ENCODE measurements at regions not wholly inside any gene's neighbourhood (a gene's known extent, or its start where the extent isn't known, plus 50 kb on each side); places are given as distances from the start of the nearest gene placed in this dataset.

DNA sequence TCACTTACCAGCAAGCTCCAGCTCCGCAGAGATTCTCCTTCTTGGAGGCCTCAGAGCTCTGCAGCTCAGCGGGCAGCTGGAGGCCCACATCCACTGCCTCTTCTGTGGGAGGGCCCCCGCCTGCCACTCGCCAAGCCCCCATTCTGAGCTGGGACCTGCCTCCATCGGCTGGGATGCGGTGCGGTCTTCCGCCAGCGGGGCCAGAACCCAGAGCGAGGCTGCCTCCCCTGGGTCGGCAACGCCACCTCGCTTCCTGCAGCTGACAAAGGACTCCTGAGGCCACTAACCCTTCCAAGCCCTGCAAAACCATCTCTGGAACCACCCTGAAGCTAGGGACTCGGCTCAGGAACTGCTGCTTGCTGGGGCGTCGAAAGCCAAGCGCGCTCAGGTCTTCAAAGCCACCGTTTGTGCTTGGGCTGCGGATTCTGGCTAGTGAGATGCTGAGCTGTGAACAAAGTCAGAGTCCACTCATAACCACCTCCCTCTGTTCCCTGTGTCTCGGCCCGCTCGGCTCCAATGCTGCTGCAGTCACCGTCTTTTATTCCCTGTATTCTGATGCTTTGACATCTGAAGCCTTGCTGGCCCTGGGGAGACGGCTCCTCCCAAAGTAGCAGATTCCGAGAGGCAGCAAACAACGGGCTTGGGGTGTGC lies 174.3 kb downstream of the ENGASE start:
- H3K27ac ChIP-seq (ENCODE audit: low read depth, low read length): no peak overlapping the region

DNA sequence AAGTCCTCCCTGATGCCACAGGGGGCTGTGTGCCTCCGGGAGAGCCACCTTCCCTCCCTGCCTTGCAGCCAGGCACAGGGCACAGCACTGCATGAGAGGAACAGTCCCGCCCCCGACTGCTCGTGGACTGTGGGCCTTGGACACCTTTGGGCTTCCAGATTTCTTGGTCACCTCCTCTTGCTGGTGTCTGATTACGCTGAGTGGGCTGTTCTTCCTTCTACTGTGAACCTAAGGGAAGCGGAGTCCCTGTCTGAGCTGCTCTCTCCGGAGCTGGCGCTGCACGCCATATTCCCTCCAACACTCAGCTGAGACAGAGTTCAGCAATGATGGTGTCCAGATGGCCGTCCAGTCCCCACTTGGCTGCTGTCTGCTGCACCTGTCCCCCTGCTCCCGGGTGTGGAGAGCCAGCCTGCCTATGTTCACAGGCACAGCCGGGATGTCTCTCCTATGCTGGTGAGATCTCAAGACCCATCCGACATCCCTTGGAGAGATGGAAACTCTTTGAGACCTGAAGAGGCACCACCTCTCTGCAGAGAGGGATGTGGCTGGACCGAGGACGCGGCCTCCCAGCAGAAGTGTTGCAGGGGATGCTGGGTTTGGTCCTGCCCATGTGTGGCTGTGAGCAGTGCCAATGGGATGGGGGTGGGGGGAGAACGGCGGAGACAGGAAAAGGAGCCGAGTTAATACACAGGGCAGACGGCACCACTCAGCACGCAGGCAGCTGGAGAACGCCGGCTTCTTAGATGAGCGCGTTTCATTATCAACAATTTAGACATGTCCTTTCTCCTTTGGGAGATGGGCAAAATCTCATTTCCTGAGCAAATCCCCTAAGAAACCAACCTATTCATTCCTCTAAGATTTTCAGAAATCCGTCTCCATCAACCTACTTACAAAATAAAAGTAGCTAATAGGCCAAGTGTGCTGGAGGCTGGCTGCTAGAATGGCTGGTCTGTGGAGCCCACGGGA lies 171.9 kb downstream of the ENGASE start:
- H3K9me3 ChIP-seq (ENCODE audit: control insufficient read depth in 1 of 2, low read length in 2 of 2): no peaks in the 10 kb centered on the region
- H3K27me3 ChIP-seq (ENCODE audit: control insufficient read depth in 1 of 2, insufficient read depth in 2 of 2, low read length in 2 of 2): no peaks in the 10 kb centered on the region
- no peak overlapping the region for H3K27ac ChIP-seq (ENCODE audit: low read depth, low read length)
- H3K36me3 ChIP-seq (ENCODE audit: control insufficient read depth in 1 of 2, insufficient read depth in 2 of 2, low read length in 2 of 2): no peaks in the 10 kb centered on the region
- no peak overlapping the region for H3K4me3 ChIP-seq (ENCODE audit: low read depth in 1 of 2, low read length in 2 of 2)
- H3K4me1 ChIP-seq (ENCODE audit: control insufficient read depth in 1 of 2, insufficient read depth in 2 of 2, low read length in 2 of 2): no peaks in the 10 kb centered on the region
- no peak overlapping the region for H3K9ac ChIP-seq (ENCODE audit: low read depth in 1 of 2, low read length in 2 of 2)

More for the DNA sequence above, 174.3 kb downstream of the ENGASE start:
- Histone ChIP-seq H3K27me3 (ENCODE audit: control insufficient read depth in 1 of 2, insufficient read depth in 2 of 2, low read length in 2 of 2) (no peaks in the 10 kb centered on the region), H3K4me1 (ENCODE audit: control insufficient read depth in 1 of 2, insufficient read depth in 2 of 2, low read length in 2 of 2) (no peaks in the 10 kb centered on the region), H3K4me3 (ENCODE audit: low read depth in 1 of 2, low read length in 2 of 2) (no peak overlapping the region), H3K36me3 (ENCODE audit: control insufficient read depth in 1 of 2, insufficient read depth in 2 of 2, low read length in 2 of 2) (no peaks in the 10 kb centered on the region), H3K9ac (ENCODE audit: low read depth in 1 of 2, low read length in 2 of 2) (no peak overlapping the region), H3K9me3 (ENCODE audit: control insufficient read depth in 1 of 2, low read length in 2 of 2) (no peaks in the 10 kb centered on the region)

DNA sequence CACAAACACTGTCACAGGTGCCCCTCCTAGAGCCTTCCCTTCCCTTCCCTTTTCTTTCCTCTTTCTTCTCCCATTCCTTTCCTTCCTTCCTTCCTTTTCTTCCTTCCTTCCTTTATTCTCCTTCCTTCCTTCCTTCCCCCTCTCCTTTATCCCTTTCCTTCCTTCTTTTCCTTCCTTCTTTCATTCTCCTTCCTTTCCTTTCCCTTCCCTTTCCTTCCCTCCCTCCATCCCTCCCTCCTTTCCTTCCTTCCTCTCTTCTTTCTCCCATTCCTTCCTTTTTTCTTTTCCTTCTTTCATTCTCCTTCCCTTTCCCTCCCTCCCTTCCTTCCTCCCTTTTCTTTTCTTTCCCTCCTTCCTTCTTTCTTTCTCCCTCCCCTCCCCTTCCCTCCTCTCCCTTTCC lies 170.0 kb downstream of the ENGASE start:
- H3K27ac ChIP-seq (ENCODE audit: low read depth, low read length): no peak overlapping the region
- H3K27me3 ChIP-seq (ENCODE audit: control insufficient read depth in 1 of 2, insufficient read depth in 2 of 2, low read length in 2 of 2): no peaks in the 10 kb centered on the region
- no peak overlapping the region for H3K4me3 ChIP-seq (ENCODE audit: low read depth in 1 of 2, low read length in 2 of 2)
- no peaks in the 10 kb centered on the region for H3K4me1 ChIP-seq (ENCODE audit: control insufficient read depth in 1 of 2, insufficient read depth in 2 of 2, low read length in 2 of 2)
- no peak overlapping the region for H3K9ac ChIP-seq (ENCODE audit: low read depth in 1 of 2, low read length in 2 of 2)
- H3K36me3 ChIP-seq (ENCODE audit: control insufficient read depth in 1 of 2, insufficient read depth in 2 of 2, low read length in 2 of 2): no peaks in the 10 kb centered on the region
- H3K9me3 ChIP-seq (ENCODE audit: control insufficient read depth in 1 of 2, low read length in 2 of 2): no peaks in the 10 kb centered on the region

DNA sequence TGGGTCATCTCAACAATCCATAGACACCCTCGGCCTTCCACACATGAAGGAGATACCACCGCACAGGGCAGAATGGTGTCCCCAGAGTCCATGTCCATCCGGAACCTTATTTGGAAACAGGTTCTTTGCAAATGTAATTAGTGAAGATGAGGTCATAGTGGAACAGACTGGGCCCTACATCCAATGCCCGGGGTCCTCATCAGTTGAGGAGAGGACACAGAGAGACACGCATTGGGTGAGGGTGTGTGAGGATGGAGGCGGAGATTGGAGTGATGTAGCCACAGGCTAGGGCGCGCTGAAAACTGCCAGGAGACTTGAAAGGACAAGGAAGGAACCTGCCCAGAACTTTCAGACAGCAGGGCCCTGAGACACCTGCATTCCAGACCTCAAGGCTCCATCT lies 169.4 kb downstream of the ENGASE start:
- no peaks in the 10 kb centered on the region for H3K4me1 ChIP-seq (ENCODE audit: control insufficient read depth in 1 of 2, insufficient read depth in 2 of 2, low read length in 2 of 2)
- no peaks in the 10 kb centered on the region for H3K9me3 ChIP-seq (ENCODE audit: control insufficient read depth in 1 of 2, low read length in 2 of 2)
- no peak overlapping the region for H3K4me3 ChIP-seq (ENCODE audit: low read depth in 1 of 2, low read length in 2 of 2)
- H3K27ac ChIP-seq (ENCODE audit: low read depth, low read length): no peak overlapping the region
- H3K36me3 ChIP-seq (ENCODE audit: control insufficient read depth in 1 of 2, insufficient read depth in 2 of 2, low read length in 2 of 2): no peaks in the 10 kb centered on the region
- no peak overlapping the region for H3K9ac ChIP-seq (ENCODE audit: low read depth in 1 of 2, low read length in 2 of 2)
- H3K27me3 ChIP-seq (ENCODE audit: control insufficient read depth in 1 of 2, insufficient read depth in 2 of 2, low read length in 2 of 2): peaks cover 0 to 6% of the 10 kb centered on the region in 2 donors

DNA sequence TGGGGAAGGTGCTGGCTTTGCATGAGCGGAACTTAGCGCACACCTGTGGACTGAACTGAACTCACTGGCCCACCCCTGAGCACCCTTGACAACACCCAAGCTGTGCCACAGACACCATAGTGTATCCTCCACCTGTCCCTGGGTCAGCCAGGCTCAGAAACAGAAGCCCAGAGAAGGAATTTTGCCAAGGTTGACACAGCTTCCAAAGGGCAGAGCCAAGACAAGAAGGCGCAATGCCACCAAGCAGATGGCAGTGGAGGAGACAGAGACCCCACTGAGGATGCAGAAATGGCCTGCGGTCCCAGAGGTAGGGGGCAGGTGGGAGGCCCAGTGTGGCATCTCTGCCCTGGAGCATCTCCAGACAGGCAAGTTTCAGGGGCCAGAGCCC lies 169.0 kb downstream of the ENGASE start:
- H3K4me1 ChIP-seq (ENCODE audit: control insufficient read depth in 1 of 2, insufficient read depth in 2 of 2, low read length in 2 of 2): no peaks in the 10 kb centered on the region
- H3K36me3 ChIP-seq (ENCODE audit: control insufficient read depth in 1 of 2, insufficient read depth in 2 of 2, low read length in 2 of 2): no peaks in the 10 kb centered on the region
- no peak overlapping the region for H3K27ac ChIP-seq (ENCODE audit: low read depth, low read length)
- no peaks in the 10 kb centered on the region for H3K9me3 ChIP-seq (ENCODE audit: control insufficient read depth in 1 of 2, low read length in 2 of 2)
- H3K9ac ChIP-seq (ENCODE audit: low read depth in 1 of 2, low read length in 2 of 2): no peak overlapping the region
- no peak overlapping the region for H3K4me3 ChIP-seq (ENCODE audit: low read depth in 1 of 2, low read length in 2 of 2)
- peaks cover 0 to 6% of the 10 kb centered on the region in 2 donors for H3K27me3 ChIP-seq (ENCODE audit: control insufficient read depth in 1 of 2, insufficient read depth in 2 of 2, low read length in 2 of 2)

DNA sequence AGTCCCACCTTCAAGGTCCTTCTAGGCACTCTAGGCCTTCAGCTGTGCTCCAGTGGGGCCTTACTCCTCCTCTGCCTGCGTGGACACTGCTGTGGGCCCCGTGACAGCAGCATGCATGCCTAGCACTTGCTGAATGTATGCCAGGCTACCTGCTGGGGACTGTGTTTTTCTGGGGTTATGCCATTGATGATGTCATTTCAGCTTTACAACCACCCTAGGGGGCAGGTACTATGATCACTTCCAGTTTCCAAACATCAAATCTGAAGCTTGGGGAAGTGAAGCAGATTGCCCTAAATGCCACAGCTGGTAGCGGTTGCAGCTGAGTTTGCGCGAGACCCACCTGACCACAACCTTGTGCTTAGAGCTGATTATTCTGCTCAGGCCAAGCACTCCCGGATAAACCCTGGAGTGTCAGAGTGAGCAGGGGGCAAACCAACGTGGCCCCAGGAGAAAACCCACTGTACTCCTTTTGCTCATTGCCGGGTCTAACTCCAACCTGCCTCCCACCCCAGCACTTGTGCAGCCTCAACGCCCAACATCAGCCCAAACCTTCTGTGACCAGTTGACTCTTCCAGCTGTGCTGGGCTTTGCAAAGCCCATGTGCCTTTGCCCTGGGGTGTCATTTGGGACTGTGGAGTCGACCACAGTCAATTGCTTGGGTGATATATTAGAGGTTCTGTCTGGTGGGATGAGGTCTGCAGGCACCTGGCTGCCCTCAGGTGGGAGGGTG lies 168.4 kb downstream of the ENGASE start:
- Histone ChIP-seq H3K4me1 (ENCODE audit: control insufficient read depth in 1 of 2, insufficient read depth in 2 of 2, low read length in 2 of 2) (no peaks in the 10 kb centered on the region), H3K36me3 (ENCODE audit: control insufficient read depth in 1 of 2, insufficient read depth in 2 of 2, low read length in 2 of 2) (no peaks in the 10 kb centered on the region), H3K27me3 (ENCODE audit: control insufficient read depth in 1 of 2, insufficient read depth in 2 of 2, low read length in 2 of 2) (peaks cover 0 to 6% of the 10 kb centered on the region in 2 donors), H3K9ac (ENCODE audit: low read depth in 1 of 2, low read length in 2 of 2) (no peak overlapping the region), H3K27ac (ENCODE audit: low read depth, low read length) (no peak overlapping the region), H3K4me3 (ENCODE audit: low read depth in 1 of 2, low read length in 2 of 2) (no peak overlapping the region), H3K9me3 (ENCODE audit: control insufficient read depth in 1 of 2, low read length in 2 of 2) (no peaks in the 10 kb centered on the region)

DNA sequence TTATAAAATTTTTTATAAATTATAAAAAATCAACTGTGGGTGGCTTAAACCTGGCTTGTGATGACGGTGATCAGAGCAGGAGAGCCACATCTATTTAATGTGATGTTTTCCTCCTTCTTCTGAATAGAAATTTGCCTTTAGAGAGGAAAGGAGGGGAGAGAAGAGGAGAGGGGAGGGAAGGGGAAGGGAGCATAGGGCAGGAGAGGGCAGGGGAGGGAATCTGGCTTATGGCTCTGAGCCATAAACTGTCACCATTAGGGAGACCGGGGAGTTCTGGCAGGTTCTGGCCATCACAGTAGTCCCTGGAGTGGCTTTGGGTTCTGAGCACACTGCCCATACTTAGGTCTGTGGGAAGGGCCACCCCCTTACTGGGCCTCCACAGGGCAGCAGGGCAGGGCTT lies 167.8 kb downstream of the ENGASE start:
- Histone ChIP-seq H3K36me3 (ENCODE audit: control insufficient read depth in 1 of 2, insufficient read depth in 2 of 2, low read length in 2 of 2) (no peaks in the 10 kb centered on the region), H3K27ac (ENCODE audit: low read depth, low read length) (no peak overlapping the region), H3K4me3 (ENCODE audit: low read depth in 1 of 2, low read length in 2 of 2) (no peak overlapping the region), H3K27me3 (ENCODE audit: control insufficient read depth in 1 of 2, insufficient read depth in 2 of 2, low read length in 2 of 2) (peaks cover 0 to 6% of the 10 kb centered on the region in 2 donors), H3K9me3 (ENCODE audit: control insufficient read depth in 1 of 2, low read length in 2 of 2) (no peaks in the 10 kb centered on the region), H3K4me1 (ENCODE audit: control insufficient read depth in 1 of 2, insufficient read depth in 2 of 2, low read length in 2 of 2) (no peaks in the 10 kb centered on the region), H3K9ac (ENCODE audit: low read depth in 1 of 2, low read length in 2 of 2) (no peak overlapping the region)

DNA sequence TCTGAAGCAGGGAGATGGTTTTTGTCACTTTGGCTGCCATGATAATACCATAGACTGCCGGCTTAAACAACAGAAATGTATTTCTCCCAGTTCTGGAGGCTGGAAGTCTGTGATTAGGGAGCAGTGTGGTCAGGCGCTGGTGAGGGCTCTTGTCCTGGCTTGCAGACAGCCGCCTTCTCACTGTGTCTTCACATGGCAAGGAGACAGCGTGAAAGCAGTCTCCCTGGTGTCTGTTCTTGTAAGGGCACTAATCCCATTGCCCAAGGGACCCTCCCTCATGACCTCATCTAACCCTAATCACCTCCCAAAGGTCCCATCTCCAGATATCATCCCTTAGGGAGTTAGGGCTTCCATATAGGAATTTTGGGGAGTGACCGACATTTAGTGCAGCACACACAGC lies 167.0 kb downstream of the ENGASE start:
- Histone ChIP-seq H3K4me3 (ENCODE audit: low read depth in 1 of 2, low read length in 2 of 2) (no peak overlapping the region), H3K36me3 (ENCODE audit: control insufficient read depth in 1 of 2, insufficient read depth in 2 of 2, low read length in 2 of 2) (no peaks in the 10 kb centered on the region), H3K27ac (ENCODE audit: low read depth, low read length) (no peak overlapping the region), H3K9ac (ENCODE audit: low read depth in 1 of 2, low read length in 2 of 2) (no peak overlapping the region), H3K27me3 (ENCODE audit: control insufficient read depth in 1 of 2, insufficient read depth in 2 of 2, low read length in 2 of 2) (peaks cover 0 to 6% of the 10 kb centered on the region in 2 donors), H3K4me1 (ENCODE audit: control insufficient read depth in 1 of 2, insufficient read depth in 2 of 2, low read length in 2 of 2) (no peaks in the 10 kb centered on the region), H3K9me3 (ENCODE audit: control insufficient read depth in 1 of 2, low read length in 2 of 2) (no peaks in the 10 kb centered on the region)

DNA sequence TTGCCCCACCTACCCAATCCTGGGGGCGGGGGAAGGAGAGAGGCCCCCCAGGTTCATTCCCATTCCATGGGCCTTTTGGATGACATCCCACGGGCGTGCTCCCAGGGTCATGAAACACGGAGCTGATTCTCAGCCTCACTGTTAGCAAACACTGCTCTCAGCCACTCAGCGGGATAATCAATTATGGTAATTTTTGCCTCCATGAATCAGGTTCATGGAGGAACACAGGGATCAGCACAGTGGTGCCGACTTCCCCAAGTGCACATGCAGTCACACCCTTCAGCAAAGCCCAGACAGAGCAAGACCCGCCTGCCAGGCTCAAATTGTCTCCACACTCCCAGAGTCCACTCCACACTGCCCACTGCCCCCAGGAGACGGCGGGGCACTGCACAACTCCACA lies 164.6 kb downstream of the ENGASE start:
- Histone ChIP-seq H3K4me1 (ENCODE audit: control insufficient read depth in 1 of 2, insufficient read depth in 2 of 2, low read length in 2 of 2) (no peaks in the 10 kb centered on the region), H3K9ac (ENCODE audit: low read depth in 1 of 2, low read length in 2 of 2) (no peak overlapping the region), H3K36me3 (ENCODE audit: control insufficient read depth in 1 of 2, insufficient read depth in 2 of 2, low read length in 2 of 2) (no peaks in the 10 kb centered on the region)

More for the DNA sequence above, 164.6 kb downstream of the ENGASE start:
- no peak overlapping the region for H3K4me3 ChIP-seq (ENCODE audit: low read depth in 1 of 2, low read length in 2 of 2)
- no peak overlapping the region for H3K27ac ChIP-seq (ENCODE audit: low read depth, low read length)
- no peaks in the 10 kb centered on the region for H3K9me3 ChIP-seq (ENCODE audit: control insufficient read depth in 1 of 2, low read length in 2 of 2)
- peaks cover 0 to 8% of the 10 kb centered on the region in 2 donors for H3K27me3 ChIP-seq (ENCODE audit: control insufficient read depth in 1 of 2, insufficient read depth in 2 of 2, low read length in 2 of 2)

All from duodenal mucosa (tissue), 2 donors.